ENCODE measurements at regions not wholly inside any gene's neighbourhood (a gene's known extent, or its start where the extent isn't known, plus 50 kb on each side); places are given as distances from the start of the nearest gene placed in this dataset.

GRCh38 chrX:34874763-34875162 lies 67.8 kb upstream of the FAM47B start:
- no peak for DNase-seq (ENCODE audit: low read depth)

GRCh38 chrX:34875204-34875603 lies 67.4 kb upstream of the FAM47B start:
- DNase-seq (ENCODE audit: low read depth): peak; percentile 21

GRCh38 chrX:34877436-34877835 lies 65.2 kb upstream of the FAM47B start:
- DNase-seq (ENCODE audit: low read depth): no peak

GRCh38 chrX:34879346-34879745 lies 63.2 kb upstream of the FAM47B start:
- no peak for DNase-seq (ENCODE audit: low read depth)

- DNase-seq (ENCODE audit: low read depth): no peak
Measured at GRCh38 chrX:34879886-34880285, 62.7 kb upstream of the FAM47B start.

GRCh38 chrX:34880656-34881055 lies 61.9 kb upstream of the FAM47B start:
- peak; percentile 38 for DNase-seq (ENCODE audit: low read depth)

- DNase-seq (ENCODE audit: low read depth): no peak
Measured at GRCh38 chrX:34881671-34882070, 60.9 kb upstream of the FAM47B start.

GRCh38 chrX:34884817-34885216 lies 57.8 kb upstream of the FAM47B start:
- DNase-seq (ENCODE audit: low read depth): peak; percentile 71

- no peak for DNase-seq (ENCODE audit: low read depth)
Measured at GRCh38 chrX:34886011-34886410, 56.6 kb upstream of the FAM47B start.

GRCh38 chrX:34891391-34891790 lies 51.2 kb upstream of the FAM47B start:
- no peak for DNase-seq (ENCODE audit: low read depth)

Measured in HT1080 (cell line).